ENCODE measurements at regions not wholly inside any gene's neighbourhood (a gene's known extent, or its start where the extent isn't known, plus 50 kb on each side); places are given as distances from the start of the nearest gene placed in this dataset.

DNA sequence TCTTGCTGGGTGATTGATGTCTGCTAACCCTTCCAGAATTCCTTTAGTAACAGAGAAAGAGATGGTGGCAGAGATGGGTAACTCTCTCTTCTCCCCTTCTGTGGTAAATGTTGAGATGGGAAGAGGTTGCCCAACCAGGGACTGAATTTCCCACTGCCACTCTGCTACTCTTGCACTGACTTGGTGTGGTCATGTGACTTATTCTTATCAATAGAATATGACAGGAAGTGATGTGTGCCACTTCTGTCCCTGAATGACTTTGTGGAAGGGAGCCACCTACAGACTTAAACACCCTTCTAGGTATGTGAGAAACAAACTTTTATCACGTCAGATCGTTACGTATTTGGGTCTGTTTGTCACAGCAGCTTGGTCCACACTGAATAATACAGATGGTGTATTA lies 132.9 kb downstream of the ZNF621 start (continued):
- no peak for TF ChIP-seq SMC3 (conservative IDR thresholded peaks at IDR 0.05; ENCODE audit: insufficient read depth, low read depth, low read length)
- TF ChIP-seq, protein P1, sequence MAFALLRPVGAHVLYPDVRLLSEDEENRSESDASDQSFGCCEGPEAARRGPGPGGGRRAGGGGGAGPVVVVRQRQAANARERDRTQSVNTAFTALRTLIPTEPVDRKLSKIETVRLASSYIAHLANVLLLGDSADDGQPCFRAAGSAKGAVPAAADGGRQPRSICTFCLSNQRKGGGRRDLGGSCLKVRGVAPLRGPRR (CRISPR knock-in tag; IDR thresholded peaks at IDR 0.05), result no peak
- no peak for TF ChIP-seq HSF4 (CRISPR knock-in tag; IDR thresholded peaks at IDR 0.05; ENCODE audit: borderline replicate concordance)
- TF ChIP-seq, protein P2, sequence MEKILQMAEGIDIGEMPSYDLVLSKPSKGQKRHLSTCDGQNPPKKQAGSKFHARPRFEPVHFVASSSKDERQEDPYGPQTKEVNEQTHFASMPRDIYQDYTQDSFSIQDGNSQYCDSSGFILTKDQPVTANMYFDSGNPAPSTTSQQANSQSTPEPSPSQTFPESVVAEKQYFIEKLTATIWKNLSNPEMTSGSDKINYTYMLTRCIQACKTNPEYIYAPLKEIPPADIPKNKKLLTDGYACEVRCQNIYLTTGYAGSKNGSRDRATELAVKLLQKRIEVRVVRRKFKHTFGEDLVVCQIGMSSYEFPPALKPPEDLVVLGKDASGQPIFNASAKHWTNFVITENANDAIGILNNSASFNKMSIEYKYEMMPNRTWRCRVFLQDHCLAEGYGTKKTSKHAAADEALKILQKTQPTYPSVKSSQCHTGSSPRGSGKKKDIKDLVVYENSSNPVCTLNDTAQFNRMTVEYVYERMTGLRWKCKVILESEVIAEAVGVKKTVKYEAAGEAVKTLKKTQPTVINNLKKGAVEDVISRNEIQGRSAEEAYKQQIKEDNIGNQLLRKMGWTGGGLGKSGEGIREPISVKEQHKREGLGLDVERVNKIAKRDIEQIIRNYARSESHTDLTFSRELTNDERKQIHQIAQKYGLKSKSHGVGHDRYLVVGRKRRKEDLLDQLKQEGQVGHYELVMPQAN (IDR thresholded peaks at IDR 0.05; ENCODE audit: borderline replicate concordance), result no peak
- TF ChIP-seq CREM (IDR thresholded peaks at IDR 0.05; ENCODE audit: low read depth), result 0 out of 2 replicates have a peak, but pooled peaks have one; percentile 42
- TF ChIP-seq BDP1 (IDR thresholded peaks at IDR 0.05; ENCODE audit: insufficient read depth, insufficient read length), result no peak
- no peak for TF ChIP-seq NFE2 (IDR thresholded peaks at IDR 0.05; ENCODE audit: low read depth)
- TF ChIP-seq, protein P3, sequence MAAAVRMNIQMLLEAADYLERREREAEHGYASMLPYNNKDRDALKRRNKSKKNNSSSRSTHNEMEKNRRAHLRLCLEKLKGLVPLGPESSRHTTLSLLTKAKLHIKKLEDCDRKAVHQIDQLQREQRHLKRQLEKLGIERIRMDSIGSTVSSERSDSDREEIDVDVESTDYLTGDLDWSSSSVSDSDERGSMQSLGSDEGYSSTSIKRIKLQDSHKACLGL (CRISPR knock-in tag; IDR thresholded peaks at IDR 0.05; ENCODE audit: borderline replicate concordance, poor library complexity, severe bottlenecking), result no peak
- TF ChIP-seq ZNF347 (CRISPR knock-in tag; IDR thresholded peaks at IDR 0.05; ENCODE audit: low read depth), result no peak
- no peak for TF ChIP-seq CREBBP (IDR thresholded peaks at IDR 0.05; ENCODE audit: low read depth, low read length)
- TF ChIP-seq RAD51 (IDR thresholded peaks at IDR 0.05; ENCODE audit: borderline replicate concordance, low read depth), result peak; percentile 57; the same call in 1 of the 2 replicates
- TF ChIP-seq, protein P4, sequence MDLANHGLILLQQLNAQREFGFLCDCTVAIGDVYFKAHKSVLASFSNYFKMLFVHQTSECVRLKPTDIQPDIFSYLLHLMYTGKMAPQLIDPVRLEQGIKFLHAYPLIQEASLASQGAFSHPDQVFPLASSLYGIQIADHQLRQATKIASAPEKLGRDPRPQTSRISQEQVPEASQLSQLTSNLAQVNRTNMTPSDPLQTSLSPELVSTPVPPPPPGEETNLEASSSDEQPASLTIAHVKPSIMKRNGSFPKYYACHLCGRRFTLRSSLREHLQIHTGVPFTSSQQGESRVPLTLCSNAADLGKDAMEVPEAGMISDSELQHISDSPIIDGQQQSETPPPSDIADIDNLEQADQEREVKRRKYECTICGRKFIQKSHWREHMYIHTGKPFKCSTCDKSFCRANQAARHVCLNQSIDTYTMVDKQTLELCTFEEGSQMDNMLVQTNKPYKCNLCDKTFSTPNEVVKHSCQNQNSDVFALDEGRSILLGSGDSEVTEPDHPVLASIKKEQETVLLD (IDR thresholded peaks at IDR 0.05), result no peak
- no peak for TF ChIP-seq SMAD4 (CRISPR knock-in tag; conservative IDR thresholded peaks at IDR 0.05)
- TF ChIP-seq, protein P5, sequence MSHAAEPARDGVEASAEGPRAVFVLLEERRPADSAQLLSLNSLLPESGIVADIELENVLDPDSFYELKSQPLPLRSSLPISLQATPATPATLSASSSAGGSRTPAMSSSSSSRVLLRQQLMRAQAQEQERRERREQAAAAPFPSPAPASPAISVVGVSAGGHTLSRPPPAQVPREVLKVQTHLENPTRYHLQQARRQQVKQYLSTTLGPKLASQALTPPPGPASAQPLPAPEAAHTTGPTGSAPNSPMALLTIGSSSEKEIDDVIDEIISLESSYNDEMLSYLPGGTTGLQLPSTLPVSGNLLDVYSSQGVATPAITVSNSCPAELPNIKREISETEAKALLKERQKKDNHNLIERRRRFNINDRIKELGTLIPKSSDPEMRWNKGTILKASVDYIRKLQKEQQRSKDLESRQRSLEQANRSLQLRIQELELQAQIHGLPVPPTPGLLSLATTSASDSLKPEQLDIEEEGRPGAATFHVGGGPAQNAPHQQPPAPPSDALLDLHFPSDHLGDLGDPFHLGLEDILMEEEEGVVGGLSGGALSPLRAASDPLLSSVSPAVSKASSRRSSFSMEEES (CRISPR knock-in tag; IDR thresholded peaks at IDR 0.05), result peak; percentile 89
